ENCODE measurements at regions not wholly inside any gene's neighbourhood (a gene's known extent, or its start where the extent isn't known, plus 50 kb on each side); places are given as distances from the start of the nearest gene placed in this dataset.
A peak's percentile ranks its signal among the peaks of the same experiment; 100 is the strongest.
"Not testable (repeated sequence)": the region's sequence is repeated elsewhere in the genome, so short reads cannot be mapped to it uniquely, and the experiment has no call there.

GRCh38 chr4:73671348-73671747 lies 51.1 kb upstream of the RASSF6 start:
- peak; percentile 39 for TF ChIP-seq CTCF (IDR thresholded peaks at IDR 0.05; ENCODE audit: low read depth, low read length)
- not testable (repeated sequence) for H3K9me3 ChIP-seq; H3K27me3 ChIP-seq; H3K36me3 ChIP-seq; H3K4me1 ChIP-seq; H3K4me3 ChIP-seq (ENCODE audit: low read depth, low read length)
- DNase-seq, result peak; percentile 55

GRCh38 chr4:73673286-73673685 lies 53.0 kb upstream of the RASSF6 start:
- TF ChIP-seq CTCF (IDR thresholded peaks at IDR 0.05; ENCODE audit: low read depth, low read length), result no peak
- H3K9me3 ChIP-seq, result no peaks in the 10 kb centered on the region
- no peak for DNase-seq
- no peak overlapping the region for H3K4me3 ChIP-seq (ENCODE audit: low read depth, low read length)
- no peaks in the 10 kb centered on the region for H3K36me3 ChIP-seq
- no peaks in the 10 kb centered on the region for H3K4me1 ChIP-seq
- H3K27me3 ChIP-seq, result peaks cover 3% of the 10 kb centered on the region; the same call in 1 of the 2 replicates

- no peaks in the 10 kb centered on the region for H3K4me1 ChIP-seq
- H3K36me3 ChIP-seq, result no peaks in the 10 kb centered on the region
- H3K9me3 ChIP-seq, result no peaks in the 10 kb centered on the region
- no peak overlapping the region for H3K4me3 ChIP-seq (ENCODE audit: low read depth, low read length)
- no peak for TF ChIP-seq CTCF (IDR thresholded peaks at IDR 0.05; ENCODE audit: low read depth, low read length)
- DNase-seq, result no peak
- peaks cover 3% of the 10 kb centered on the region; the same call in 1 of the 2 replicates for H3K27me3 ChIP-seq
These were observed 54.2 kb upstream of the RASSF6 start for GRCh38 chr4:73674451-73674919.

- DNase-seq, result no peak
These were observed 55.4 kb upstream of the RASSF6 start for GRCh38 chr4:73675623-73676022.

GRCh38 chr4:73676136-73676535 lies 55.9 kb upstream of the RASSF6 start:
- Histone ChIP-seq H3K36me3 (no peaks in the 10 kb centered on the region), H3K4me3 (ENCODE audit: low read depth, low read length) (no peak overlapping the region), H3K9me3 (no peaks in the 10 kb centered on the region), H3K4me1 (no peaks in the 10 kb centered on the region), H3K27me3 (peaks cover 3% of the 10 kb centered on the region; the same call in 1 of the 2 replicates)
- DNase-seq, result no peak
- TF ChIP-seq CTCF (IDR thresholded peaks at IDR 0.05; ENCODE audit: low read depth, low read length), result no peak

More at GRCh38 chr4:73675623-73676022, 55.4 kb upstream of the RASSF6 start:
- H3K27me3 ChIP-seq, result peaks cover 3% of the 10 kb centered on the region; the same call in 1 of the 2 replicates
- H3K9me3 ChIP-seq, result no peaks in the 10 kb centered on the region
- H3K4me3 ChIP-seq (ENCODE audit: low read depth, low read length), result no peak overlapping the region
- no peak for TF ChIP-seq CTCF (IDR thresholded peaks at IDR 0.05; ENCODE audit: low read depth, low read length)
- no peaks in the 10 kb centered on the region for H3K36me3 ChIP-seq
- H3K4me1 ChIP-seq, result no peaks in the 10 kb centered on the region

GRCh38 chr4:73676861-73677323 lies 56.7 kb upstream of the RASSF6 start:
- no peaks in the 10 kb centered on the region for H3K36me3 ChIP-seq
- peaks cover 3% of the 10 kb centered on the region; the same call in 1 of the 2 replicates for H3K27me3 ChIP-seq
- no peak for TF ChIP-seq CTCF (IDR thresholded peaks at IDR 0.05; ENCODE audit: low read depth, low read length)
- no peak for DNase-seq
- no peak overlapping the region for H3K4me3 ChIP-seq (ENCODE audit: low read depth, low read length)
- H3K9me3 ChIP-seq, result no peaks in the 10 kb centered on the region
- H3K4me1 ChIP-seq, result no peaks in the 10 kb centered on the region
